WERI-Rb-1 (cell line): ENCODE measurements at regions not wholly inside any gene's neighbourhood (a gene's known extent, or its start where the extent isn't known, plus 50 kb on each side); places are given as distances from the start of the nearest gene placed in this dataset.

ENCODE experiments used
- DNase-seq: peaks from one replicate; pipeline ENCODE4 v3.0.0-alpha.2; 2020
- H3K27ac ChIP-seq: fragments of 250-450 bp; sonication (Bioruptor Pico); 2 replicates; pipeline ENCODE4 v1.5.1; 2020; ENCODE audit warnings: mild to moderate bottlenecking, moderate library complexity
- H3K27me3 ChIP-seq: fragments of 250-450 bp; sonication (Bioruptor Pico); 2 replicates; pipeline ENCODE4 v1.5.1; 2021; ENCODE audit warnings: mild to moderate bottlenecking, low read depth, moderate library complexity; ENCODE audit not compliant: insufficient read depth, severe bottlenecking
- H3K36me3 ChIP-seq: fragments of 250-450 bp; sonication (Bioruptor Pico); 2 replicates; pipeline ENCODE4 v1.5.1; 2020; ENCODE audit warnings: mild to moderate bottlenecking, moderate library complexity
- H3K4me3 ChIP-seq: 2 replicates; pipeline ENCODE4 v1.5.1; 2011; ENCODE audit warnings: low read depth, mild to moderate bottlenecking, control low read depth, low read length
- H3K9me3 ChIP-seq: fragments of 250-450 bp; sonication (Bioruptor Pico); 2 replicates; pipeline ENCODE4 v1.5.1; 2021; ENCODE audit warnings: mild to moderate bottlenecking, moderate library complexity; ENCODE audit not compliant: severe bottlenecking
- TF ChIP-seq, protein P1 (sequence below): IDR thresholded peaks from 2 replicates; pipeline ENCODE4 v1.5.1; 2011; ENCODE audit warnings: low read depth, mild to moderate bottlenecking, control low read depth, inconsistent platforms, low read length

DNA sequence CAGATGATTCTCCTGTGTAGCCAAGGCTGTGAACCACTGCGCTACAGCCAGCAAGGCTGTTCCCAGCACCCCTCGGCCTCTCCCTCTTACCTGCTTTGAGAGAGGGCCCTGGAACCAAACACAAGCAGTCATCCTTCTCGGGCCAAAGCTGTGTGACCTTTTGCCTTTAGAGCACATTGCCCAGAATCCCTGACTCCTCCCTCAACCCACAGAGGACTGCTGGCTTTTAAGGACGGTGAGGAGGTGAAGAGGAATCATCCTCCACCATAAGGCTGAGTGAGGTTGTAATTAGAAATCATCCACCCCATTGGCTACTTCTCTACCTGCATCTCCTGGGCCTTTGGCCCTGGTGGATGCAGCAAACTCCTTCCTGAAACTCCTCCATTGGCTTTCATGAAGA is 93.6 kb upstream of the PJA1 start:
- TF ChIP-seq, protein P1, sequence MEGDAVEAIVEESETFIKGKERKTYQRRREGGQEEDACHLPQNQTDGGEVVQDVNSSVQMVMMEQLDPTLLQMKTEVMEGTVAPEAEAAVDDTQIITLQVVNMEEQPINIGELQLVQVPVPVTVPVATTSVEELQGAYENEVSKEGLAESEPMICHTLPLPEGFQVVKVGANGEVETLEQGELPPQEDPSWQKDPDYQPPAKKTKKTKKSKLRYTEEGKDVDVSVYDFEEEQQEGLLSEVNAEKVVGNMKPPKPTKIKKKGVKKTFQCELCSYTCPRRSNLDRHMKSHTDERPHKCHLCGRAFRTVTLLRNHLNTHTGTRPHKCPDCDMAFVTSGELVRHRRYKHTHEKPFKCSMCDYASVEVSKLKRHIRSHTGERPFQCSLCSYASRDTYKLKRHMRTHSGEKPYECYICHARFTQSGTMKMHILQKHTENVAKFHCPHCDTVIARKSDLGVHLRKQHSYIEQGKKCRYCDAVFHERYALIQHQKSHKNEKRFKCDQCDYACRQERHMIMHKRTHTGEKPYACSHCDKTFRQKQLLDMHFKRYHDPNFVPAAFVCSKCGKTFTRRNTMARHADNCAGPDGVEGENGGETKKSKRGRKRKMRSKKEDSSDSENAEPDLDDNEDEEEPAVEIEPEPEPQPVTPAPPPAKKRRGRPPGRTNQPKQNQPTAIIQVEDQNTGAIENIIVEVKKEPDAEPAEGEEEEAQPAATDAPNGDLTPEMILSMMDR, result no peak
- no peak for DNase-seq
- Histone ChIP-seq H3K4me3 (no peak overlapping the region), H3K27ac (no peak overlapping the region), H3K36me3 (no peaks in the 10 kb centered on the region), H3K27me3 (peaks cover 11% of the 10 kb centered on the region), H3K9me3 (no peaks in the 10 kb centered on the region)

DNA sequence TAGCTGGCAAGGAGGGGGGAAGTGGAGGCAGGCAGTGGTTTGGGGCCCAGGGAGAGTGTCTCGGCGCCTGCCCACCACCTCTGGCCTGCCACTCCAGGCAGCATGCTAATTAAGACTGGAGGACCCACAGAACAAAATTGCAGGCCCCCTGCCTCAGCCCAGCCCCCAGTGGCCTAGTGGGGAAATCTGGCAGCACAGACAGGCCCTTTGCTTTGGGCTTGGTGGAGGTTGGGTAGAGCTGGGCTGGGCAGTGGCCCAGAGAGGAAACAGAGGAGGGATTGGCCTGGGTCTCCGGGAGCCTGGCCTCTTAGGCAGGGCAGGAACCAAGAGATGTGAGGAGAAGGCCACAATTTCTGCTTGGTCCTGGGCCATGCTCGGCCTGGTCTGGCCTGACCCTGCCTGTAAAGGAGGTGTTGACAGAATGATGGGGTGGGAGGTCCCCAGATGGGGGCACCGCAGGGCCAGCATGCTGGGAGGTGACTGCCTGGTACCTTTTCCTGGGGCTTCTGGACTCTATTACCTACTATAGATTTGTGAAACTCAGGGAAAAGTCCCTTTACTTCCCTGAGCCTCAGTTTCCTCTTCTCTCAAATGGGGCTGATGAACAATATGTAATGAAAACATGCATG is 92.4 kb upstream of the PJA1 start:
- H3K27ac ChIP-seq, result no peak overlapping the region
- H3K9me3 ChIP-seq, result no peaks in the 10 kb centered on the region
- no peaks in the 10 kb centered on the region for H3K36me3 ChIP-seq
- peaks cover 1% of the 10 kb centered on the region for H3K27me3 ChIP-seq
- no peak overlapping the region for H3K4me3 ChIP-seq
- DNase-seq, result no peak
- TF ChIP-seq, protein P1, result no peak

DNA sequence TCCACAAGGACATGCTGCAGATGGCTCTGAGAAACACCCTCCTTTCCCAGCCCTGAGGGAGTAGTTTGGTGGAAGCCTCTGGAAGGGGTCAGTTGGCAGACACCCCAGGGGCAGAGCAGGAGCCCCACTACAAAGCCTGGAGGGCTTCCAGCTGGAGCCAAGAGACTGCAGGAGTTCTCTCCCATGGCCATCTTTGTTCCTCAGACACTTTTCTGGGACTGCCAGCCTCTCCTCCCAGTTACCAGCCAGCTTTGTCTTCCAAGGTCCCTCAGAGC is 91.0 kb upstream of the PJA1 start:
- Histone ChIP-seq H3K4me3 (no peak overlapping the region), H3K27ac (no peak overlapping the region), H3K27me3 (no peaks in the 10 kb centered on the region), H3K9me3 (no peaks in the 10 kb centered on the region), H3K36me3 (no peaks in the 10 kb centered on the region)
- DNase-seq, result no peak
- TF ChIP-seq, protein P1, result no peak

DNA sequence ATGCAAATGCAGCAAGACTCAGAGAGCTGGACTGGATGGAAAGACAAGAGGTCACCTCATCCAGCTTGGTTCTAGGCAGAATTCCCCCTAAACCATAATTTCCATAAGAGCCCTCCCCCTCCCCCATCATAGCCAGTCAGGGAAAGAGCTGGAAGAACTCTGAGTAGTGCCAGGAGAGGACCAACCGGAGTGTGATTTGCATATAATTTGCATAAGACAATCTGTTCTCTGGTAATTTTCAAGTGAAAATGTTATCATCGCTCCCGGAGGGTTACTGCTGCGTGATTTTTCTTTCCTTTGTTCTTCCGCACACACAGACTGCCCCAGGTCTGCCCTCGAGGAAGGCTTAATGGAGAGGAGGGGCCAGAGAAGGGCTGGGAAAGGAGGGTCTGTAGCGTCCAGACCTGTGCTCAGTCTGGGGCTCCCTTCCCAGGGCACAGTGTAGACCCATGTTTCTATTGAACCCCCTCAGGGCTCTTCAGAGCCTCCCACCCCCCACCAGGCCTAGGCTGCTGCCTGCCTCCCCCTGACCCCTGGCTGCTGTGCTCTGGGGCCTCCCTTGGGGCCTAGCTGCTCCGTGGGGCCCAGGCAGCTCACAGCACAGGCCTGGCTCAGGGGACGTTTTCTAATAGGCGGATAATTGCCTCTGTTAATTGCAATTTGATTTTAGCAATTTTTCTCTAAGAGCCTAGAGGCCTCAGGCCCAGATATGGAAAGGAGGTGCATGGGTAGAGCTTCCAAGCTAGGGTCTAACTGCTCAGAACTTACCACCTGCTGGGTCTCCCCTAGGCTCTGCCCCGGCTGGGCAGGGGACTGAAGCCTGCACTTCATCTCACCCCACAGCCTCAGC is 90.4 kb upstream of the PJA1 start:
- H3K27me3 ChIP-seq, result no peaks in the 10 kb centered on the region

DNA sequence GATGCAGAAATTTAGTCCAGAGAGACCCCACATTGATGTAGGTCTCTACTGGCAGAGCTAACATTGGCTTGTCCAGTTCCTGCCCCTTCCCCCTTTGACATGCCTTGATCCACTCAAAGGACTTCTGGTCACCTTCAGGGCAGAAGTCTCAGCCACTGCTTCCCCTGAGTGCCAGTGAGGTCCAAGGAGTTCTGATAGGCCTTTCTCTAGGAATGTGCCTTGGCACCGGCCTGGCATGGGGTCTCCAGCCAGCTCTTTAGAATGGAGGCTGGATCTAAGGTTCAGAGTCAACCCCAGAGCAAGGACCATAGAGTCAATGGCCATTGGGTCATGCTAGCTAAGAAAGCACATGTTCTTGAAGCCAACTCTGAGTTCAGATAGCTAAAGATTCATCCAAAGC is 88.6 kb upstream of the PJA1 start:
- Histone ChIP-seq H3K4me3 (no peak overlapping the region), H3K27ac (no peak overlapping the region), H3K27me3 (no peaks in the 10 kb centered on the region), H3K9me3 (no peaks in the 10 kb centered on the region), H3K36me3 (no peaks in the 10 kb centered on the region)
- no peak for DNase-seq
- TF ChIP-seq, protein P1, result no peak

More for the DNA sequence above, 90.4 kb upstream of the PJA1 start:
- Histone ChIP-seq H3K9me3 (no peaks in the 10 kb centered on the region), H3K27ac (no peak overlapping the region), H3K36me3 (no peaks in the 10 kb centered on the region), H3K4me3 (no peak overlapping the region)
- TF ChIP-seq, protein P1, result no peak
- DNase-seq, result no peak
